ENCODE measurements at regions not wholly inside any gene's neighbourhood (a gene's known extent, or its start where the extent isn't known, plus 50 kb on each side); places are given as distances from the start of the nearest gene placed in this dataset.

DNA sequence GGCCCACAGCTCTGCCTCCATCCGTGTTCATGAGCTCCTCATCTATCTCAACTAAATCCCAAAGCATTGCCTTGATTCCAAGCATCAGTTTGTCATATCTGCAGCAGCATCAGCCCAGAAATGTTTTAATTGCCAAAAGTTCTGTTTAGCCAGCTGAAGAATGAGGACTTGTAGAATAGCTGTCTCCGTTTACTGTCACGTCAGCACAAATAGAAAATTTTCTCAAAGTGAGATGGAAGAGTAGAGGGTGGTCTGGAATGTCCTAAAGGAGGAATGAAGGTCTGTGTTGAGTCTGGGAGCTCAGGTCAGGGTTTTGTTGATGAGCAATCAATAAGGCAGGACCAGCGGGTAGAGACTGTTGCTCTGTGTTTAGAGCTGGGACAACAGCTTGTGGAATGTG lies 134.9 kb upstream of the ISX start:
- intact Hi-C loops (cut with micrococcal nuclease): no loop called here
- Histone ChIP-seq H3K4me2 (replicated peaks; ENCODE audit: low read depth, low read length, poor library complexity, severe bottlenecking) (no peak overlapping the region), H3K27ac (ENCODE audit: low read length in 2 of 2) (no peak overlapping the region), H2AFZ (ENCODE audit: insufficient read depth, low read depth, low read length, poor library complexity, severe bottlenecking) (no peak overlapping the region), H3K9me3 (ENCODE audit: control extremely low read depth in 1 of 3, control insufficient read depth in 2 of 3, insufficient read depth in 1 of 3, low read length in 2 of 3) (peaks cover 0 to 6% (median 0%) of the 10 kb centered on the region in 3 donors), H3K36me3 (replicated peaks in 1 of 2; ENCODE audit: control extremely low read depth in 1 of 2, control insufficient read depth in 1 of 2, extremely low read depth in 1 of 2, insufficient read depth in 2 of 2, low read length in 1 of 2) (no peaks in the 10 kb centered on the region), H3K79me2 (ENCODE audit: control insufficient read depth, insufficient read depth, low read length) (no peaks in the 10 kb centered on the region), H3K9ac (ENCODE audit: low read length) (no peak overlapping the region), H3K4me1 (ENCODE audit: control insufficient read depth in 2 of 2, insufficient read depth in 2 of 2, low read length in 2 of 2) (no peaks in the 10 kb centered on the region), H3K27me3 (replicated peaks in 1 of 4; ENCODE audit: control extremely low read depth in 1 of 4, control insufficient read depth in 3 of 4, insufficient read depth in 4 of 4, low read length in 3 of 4) (no peaks in the 10 kb centered on the region), H4K20me1 (ENCODE audit: control insufficient read depth, insufficient read depth, low read length, poor library complexity, severe bottlenecking) (no peaks in the 10 kb centered on the region), H3K4me3 (ENCODE audit: control extremely low read depth in 1 of 5, extremely low read depth in 1 of 5, insufficient read depth in 1 of 5, low read depth in 2 of 5, low read length in 4 of 5) (no peak overlapping the region)
- Mint-ChIP-seq H3K4me3 (no peak overlapping the region), H3K27ac (no peak overlapping the region), H3K27me3 (peaks cover 10% of the 10 kb centered on the region), H3K9me3 (ENCODE audit: insufficient read depth) (peaks cover 4% of the 10 kb centered on the region), H3K4me1 (no peaks in the 10 kb centered on the region)
- DNase-seq (no peak), ATAC-seq (ENCODE audit: low read depth) (no peak)
- WGBS (ENCODE audit: insufficient coverage): 86% methylated on average over 4 of the region's 4 CpGs
- TF ChIP-seq EZH2 (IDR thresholded peaks at IDR 0.05; ENCODE audit: borderline replicate concordance, insufficient read depth, low read depth, low read length, poor library complexity, severe bottlenecking): no peak
- TF ChIP-seq, protein P1, sequence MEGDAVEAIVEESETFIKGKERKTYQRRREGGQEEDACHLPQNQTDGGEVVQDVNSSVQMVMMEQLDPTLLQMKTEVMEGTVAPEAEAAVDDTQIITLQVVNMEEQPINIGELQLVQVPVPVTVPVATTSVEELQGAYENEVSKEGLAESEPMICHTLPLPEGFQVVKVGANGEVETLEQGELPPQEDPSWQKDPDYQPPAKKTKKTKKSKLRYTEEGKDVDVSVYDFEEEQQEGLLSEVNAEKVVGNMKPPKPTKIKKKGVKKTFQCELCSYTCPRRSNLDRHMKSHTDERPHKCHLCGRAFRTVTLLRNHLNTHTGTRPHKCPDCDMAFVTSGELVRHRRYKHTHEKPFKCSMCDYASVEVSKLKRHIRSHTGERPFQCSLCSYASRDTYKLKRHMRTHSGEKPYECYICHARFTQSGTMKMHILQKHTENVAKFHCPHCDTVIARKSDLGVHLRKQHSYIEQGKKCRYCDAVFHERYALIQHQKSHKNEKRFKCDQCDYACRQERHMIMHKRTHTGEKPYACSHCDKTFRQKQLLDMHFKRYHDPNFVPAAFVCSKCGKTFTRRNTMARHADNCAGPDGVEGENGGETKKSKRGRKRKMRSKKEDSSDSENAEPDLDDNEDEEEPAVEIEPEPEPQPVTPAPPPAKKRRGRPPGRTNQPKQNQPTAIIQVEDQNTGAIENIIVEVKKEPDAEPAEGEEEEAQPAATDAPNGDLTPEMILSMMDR (IDR thresholded peaks at IDR 0.05): no peak
- ChIA-PET POLR2A (no interaction called here), CTCF (no interaction called here)

DNA sequence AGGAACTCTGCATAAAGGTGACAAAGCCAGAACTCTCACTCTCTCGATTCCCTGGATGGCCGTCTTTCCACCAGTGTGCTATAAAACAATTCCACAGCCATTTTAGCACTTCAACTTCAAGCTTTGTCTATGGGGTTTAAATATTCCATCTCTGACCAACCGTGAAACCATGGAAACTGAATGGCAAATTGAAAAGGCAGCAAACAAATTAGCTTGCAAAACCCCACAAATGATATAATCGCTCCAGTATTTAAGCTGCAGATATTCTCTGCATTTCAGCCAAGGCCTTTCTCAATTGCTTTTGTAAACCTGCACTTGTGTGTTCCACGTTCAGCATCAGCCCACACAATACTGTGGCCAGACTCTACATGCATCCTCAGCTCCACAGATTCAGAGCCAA lies 131.7 kb upstream of the ISX start:
- ChIA-PET POLR2A (no interaction called here), CTCF (no interaction called here)
- WGBS (ENCODE audit: insufficient coverage): 78% methylated on average over 3 of the region's 5 CpGs
- Histone ChIP-seq H3K4me3 (ENCODE audit: control extremely low read depth in 1 of 5, extremely low read depth in 1 of 5, insufficient read depth in 1 of 5, low read depth in 2 of 5, low read length in 4 of 5) (no peak overlapping the region), H3K27me3 (replicated peaks in 1 of 4; ENCODE audit: control extremely low read depth in 1 of 4, control insufficient read depth in 3 of 4, insufficient read depth in 4 of 4, low read length in 3 of 4) (no peaks in the 10 kb centered on the region), H3K27ac (ENCODE audit: low read length in 2 of 2) (no peak overlapping the region), H2AFZ (ENCODE audit: insufficient read depth, low read depth, low read length, poor library complexity, severe bottlenecking) (no peak overlapping the region), H3K4me1 (ENCODE audit: control insufficient read depth in 2 of 2, insufficient read depth in 2 of 2, low read length in 2 of 2) (no peaks in the 10 kb centered on the region), H3K4me2 (replicated peaks; ENCODE audit: low read depth, low read length, poor library complexity, severe bottlenecking) (no peak overlapping the region), H3K9ac (ENCODE audit: low read length) (no peak overlapping the region), H3K9me3 (ENCODE audit: control extremely low read depth in 1 of 3, control insufficient read depth in 2 of 3, insufficient read depth in 1 of 3, low read length in 2 of 3) (peaks cover 0 to 3% (median 0%) of the 10 kb centered on the region in 3 donors), H3K79me2 (ENCODE audit: control insufficient read depth, insufficient read depth, low read length) (no peaks in the 10 kb centered on the region), H4K20me1 (ENCODE audit: control insufficient read depth, insufficient read depth, low read length, poor library complexity, severe bottlenecking) (no peaks in the 10 kb centered on the region), H3K36me3 (replicated peaks in 1 of 2; ENCODE audit: control extremely low read depth in 1 of 2, control insufficient read depth in 1 of 2, extremely low read depth in 1 of 2, insufficient read depth in 2 of 2, low read length in 1 of 2) (no peaks in the 10 kb centered on the region)
- ATAC-seq (ENCODE audit: low read depth) (no peak), DNase-seq (no peak)
- no peak overlapping the region for H3K27ac Mint-ChIP-seq
- peaks cover 5% of the 10 kb centered on the region for H3K9me3 Mint-ChIP-seq (ENCODE audit: insufficient read depth)
- TF ChIP-seq, protein P1 (IDR thresholded peaks at IDR 0.05): no peak
- no peak for TF ChIP-seq EZH2 (IDR thresholded peaks at IDR 0.05; ENCODE audit: borderline replicate concordance, insufficient read depth, low read depth, low read length, poor library complexity, severe bottlenecking)
- intact Hi-C loops (cut with micrococcal nuclease): no loop called here
- peaks cover 10% of the 10 kb centered on the region for H3K27me3 Mint-ChIP-seq
- no peaks in the 10 kb centered on the region for H3K4me1 Mint-ChIP-seq
- no peak overlapping the region for H3K4me3 Mint-ChIP-seq

All from B cell (primary cell).